Stomach (tissue), 8 donors: ENCODE measurements at regions not wholly inside any gene's neighbourhood (a gene's known extent, or its start where the extent isn't known, plus 50 kb on each side); places are given as distances from the start of the nearest gene placed in this dataset.

Source experiments
- DNase-seq, 2 donors: peaks; one replicate each; pipeline versions ENCODE4 v3.0.0 to v3.0.0-alpha.2; 2013 to 2019
- H3K27ac ChIP-seq, 5 donors: fragments of 200-600 bp in 4 of 5; sonication (generic) in 4 of 5; one replicate each; pipeline ENCODE4 v1.5.1; 2013 to 2019; ENCODE audit warnings: mild to moderate bottlenecking in 1 of 5, moderate library complexity in 1 of 5
- H3K27me3 ChIP-seq, 3 donors: fragments of 200-600 bp; sonication (generic); one replicate each; pipeline ENCODE4 v1.5.1; 2017 to 2019; ENCODE audit warnings: mixed run types in 1 of 3
- H3K36me3 ChIP-seq, 4 donors: fragments of 200-600 bp; sonication (generic); 1 replicate in 3 of 4; 2 replicates in 1 of 4; pipeline ENCODE4 v1.5.1; 2016 to 2019
- H3K4me1 ChIP-seq, 4 donors: fragments of 200-600 bp; sonication (generic); one replicate each; pipeline ENCODE4 v1.5.1; 2016 to 2019
- H3K4me3 ChIP-seq, 4 donors: fragments of 200-600 bp; sonication (generic) in 3 of 4; one replicate each; pipeline ENCODE4 v1.5.1; 2016 to 2019; ENCODE audit warnings: mild to moderate bottlenecking in 1 of 4
- H3K9me3 ChIP-seq, 4 donors: fragments of 200-600 bp; sonication (generic); one replicate each; pipeline ENCODE4 v1.5.1; 2016 to 2019
- CTCF ChIP-seq, 7 experiments: fragments of 450-650 bp in 4 of 7; fragments of 200-600 bp in 3 of 7; sonication (generic) in 3 of 7; IDR thresholded peaks; one replicate each; pipeline ENCODE4 v1.5.1; 2016 to 2019; ENCODE audit warnings: antibody characterized with exemption in 7 of 7, control low read depth in 2 of 7, mild to moderate bottlenecking in 1 of 7
- EP300 ChIP-seq: sonication (generic); formaldehyde crosslinking; IDR thresholded peaks from one replicate; pipeline ENCODE4 v1.6.1; 2017; ENCODE audit warnings: antibody characterized with exemption
- POLR2A ChIP-seq, 4 donors: fragments of 450-650 bp; IDR thresholded peaks; one replicate each; pipeline ENCODE4 v1.6.1; 2016; ENCODE audit warnings: antibody characterized with exemption in 4 of 4, control low read depth in 2 of 4, mild to moderate bottlenecking in 1 of 4, moderate library complexity in 1 of 4
- POLR2AphosphoS5 ChIP-seq, 3 donors: sonication (generic); formaldehyde crosslinking; IDR thresholded peaks; one replicate each; pipeline ENCODE4 v1.6.1; 2016; ENCODE audit warnings: antibody characterized with exemption in 3 of 3
- WGBS, 5 donors: extraction: QIAGEN DNeasy Blood & Tissue Kit in 3 of 5; methylation state at CpG; one replicate each; pipeline versions ENCODE4 v1.1.5 to v1.1.7; 2013 to 2018; 5-methylcytosine and 5-hydroxymethylcytosine counted together
- intact Hi-C: fragments of 100-400 bp; cut with DNase I; formaldehyde crosslinking; loops from one replicate; pipeline ENCODE4 v1.15.1; 2023; ENCODE audit warnings: low total_unique reads
- donor health status: healthy with polysubstance abuse.
- donor health status: Bipolar disorder and iron deficiency.
- donor health status: healthy.

GRCh38 chr2:155852156-155852555, 480.4 kb downstream of the NR4A2 start:
- no peaks in the 10 kb centered on the region for H3K36me3 ChIP-seq
- H3K4me3 ChIP-seq: no peak overlapping the region
- TF ChIP-seq CTCF (IDR thresholded peaks at IDR 0.05): no peak
- no peak for TF ChIP-seq EP300
- no peak for TF ChIP-seq POLR2A (IDR thresholded peaks at IDR 0.05)
- DNase-seq: no peak
- WGBS, 5 donors: 66 to 85% (median 76%) methylated on average over 1 of the region's 1 CpG
- H3K9me3 ChIP-seq: no peaks in the 10 kb centered on the region
- intact Hi-C loops: no loop called here
- H3K27me3 ChIP-seq: no peaks in the 10 kb centered on the region
- no peak overlapping the region for H3K27ac ChIP-seq
- no peaks in the 10 kb centered on the region for H3K4me1 ChIP-seq

GRCh38 chr2:155846259-155846658, 486.3 kb downstream of the NR4A2 start:
- H3K27ac ChIP-seq: no peak overlapping the region
- intact Hi-C loops: no loop called here
- TF ChIP-seq CTCF (IDR thresholded peaks at IDR 0.05) (no peak), POLR2A (IDR thresholded peaks at IDR 0.05) (no peak), POLR2AphosphoS5 (IDR thresholded peaks at IDR 0.05) (no peak), EP300 (no peak)

GRCh38 chr2:155844461-155844860, 488.1 kb downstream of the NR4A2 start:
- no peak for DNase-seq
- intact Hi-C loops: no loop called here
- 86 to 89% (median 87%) methylated on average over 2 of the region's 2 CpGs for WGBS, 5 donors
- no peaks in the 10 kb centered on the region for H3K36me3 ChIP-seq
- no peaks in the 10 kb centered on the region for H3K9me3 ChIP-seq
- TF ChIP-seq EP300 (no peak), CTCF (IDR thresholded peaks at IDR 0.05) (no peak), POLR2A (IDR thresholded peaks at IDR 0.05) (no peak), POLR2AphosphoS5 (IDR thresholded peaks at IDR 0.05) (no peak)
- H3K27me3 ChIP-seq: no peaks in the 10 kb centered on the region
- peaks cover 0 to 12% (median 5%) of the 10 kb centered on the region in 4 donors for H3K4me1 ChIP-seq
- no peak overlapping the region for H3K4me3 ChIP-seq
- no peak overlapping the region for H3K27ac ChIP-seq

More at GRCh38 chr2:155846259-155846658, 486.3 kb downstream of the NR4A2 start:
- Histone ChIP-seq H3K4me3 (no peak overlapping the region), H3K27me3 (no peaks in the 10 kb centered on the region), H3K9me3 (no peaks in the 10 kb centered on the region), H3K36me3 (no peaks in the 10 kb centered on the region), H3K4me1 (peaks cover 0 to 12% (median 5%) of the 10 kb centered on the region in 4 donors)
- DNase-seq: no peak

GRCh38 chr2:155842103-155842502, 490.4 kb downstream of the NR4A2 start:
- intact Hi-C loops: no loop called here
- Histone ChIP-seq H3K9me3 (no peaks in the 10 kb centered on the region), H3K4me1 (peaks cover 0 to 12% (median 5%) of the 10 kb centered on the region in 4 donors), H3K27ac (no peak overlapping the region), H3K36me3 (no peaks in the 10 kb centered on the region), H3K27me3 (no peaks in the 10 kb centered on the region), H3K4me3 (no peak overlapping the region)
- no peak for TF ChIP-seq POLR2AphosphoS5 (IDR thresholded peaks at IDR 0.05)
- no peak for TF ChIP-seq CTCF (IDR thresholded peaks at IDR 0.05)
- TF ChIP-seq EP300: no peak
- no peak for TF ChIP-seq POLR2A (IDR thresholded peaks at IDR 0.05)
- 20 to 51% (median 32%) methylated on average over 6 of the region's 6 CpGs for WGBS, 5 donors
- DNase-seq: peak in 1 of 2 donors; percentile 16
